ENCODE measurements at regions not wholly inside any gene's neighbourhood (a gene's known extent, or its start where the extent isn't known, plus 50 kb on each side); places are given as distances from the start of the nearest gene placed in this dataset.
"Not testable (repeated sequence)": the region's sequence is repeated elsewhere in the genome, so short reads cannot be mapped to it uniquely, and the experiment has no call there.

GRCh38 chr4:15162046-15162445 is 159.8 kb downstream of the CPEB2 start:
- no peak for DNase-seq (ENCODE audit: low read depth, low spot score)
- H3K4me3 ChIP-seq (ENCODE audit: low read length): no peak overlapping the region

DNA sequence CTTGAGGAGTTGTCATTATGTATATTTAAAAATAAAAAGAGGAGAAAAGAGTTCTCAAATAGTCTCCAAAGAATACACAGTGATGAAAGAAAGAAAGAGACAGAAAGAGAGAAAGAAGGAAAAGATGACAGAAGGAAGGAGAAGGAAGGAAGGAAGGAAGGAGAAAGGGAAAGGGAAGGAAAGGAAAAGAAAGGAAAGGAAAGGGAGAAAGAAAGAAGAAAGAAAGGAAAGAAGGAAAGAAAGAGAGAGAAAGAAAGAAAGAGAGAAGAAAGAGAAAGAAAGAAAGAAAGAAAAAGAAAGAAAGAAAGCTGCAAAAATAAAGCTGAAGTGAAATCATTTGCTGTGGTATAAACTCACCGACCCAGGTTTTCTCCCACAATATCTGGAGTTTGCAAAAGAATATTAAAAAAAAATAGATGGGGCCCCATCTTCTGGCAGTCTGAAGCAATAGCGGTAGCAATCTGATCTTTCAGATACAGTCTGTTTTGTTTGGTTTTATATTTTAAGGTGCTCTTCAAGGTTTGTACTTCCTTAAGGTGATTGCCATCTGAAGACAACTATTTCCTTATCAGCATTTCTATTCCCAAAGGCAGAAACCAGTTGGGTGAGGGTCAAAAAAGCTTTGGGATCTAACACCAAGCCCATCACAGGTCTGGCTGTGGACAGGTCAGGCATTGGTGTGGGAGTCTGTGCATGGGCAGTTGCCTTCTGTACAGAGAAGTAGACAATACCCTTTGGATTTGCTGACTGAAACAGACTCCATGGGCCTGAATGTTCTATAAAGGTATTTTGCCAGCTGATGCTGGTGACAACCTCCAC is 160.4 kb downstream of the CPEB2 start:
- no peak overlapping the region for H3K4me3 ChIP-seq (ENCODE audit: low read length)
- no peak for DNase-seq (ENCODE audit: low read depth, low spot score)

DNA sequence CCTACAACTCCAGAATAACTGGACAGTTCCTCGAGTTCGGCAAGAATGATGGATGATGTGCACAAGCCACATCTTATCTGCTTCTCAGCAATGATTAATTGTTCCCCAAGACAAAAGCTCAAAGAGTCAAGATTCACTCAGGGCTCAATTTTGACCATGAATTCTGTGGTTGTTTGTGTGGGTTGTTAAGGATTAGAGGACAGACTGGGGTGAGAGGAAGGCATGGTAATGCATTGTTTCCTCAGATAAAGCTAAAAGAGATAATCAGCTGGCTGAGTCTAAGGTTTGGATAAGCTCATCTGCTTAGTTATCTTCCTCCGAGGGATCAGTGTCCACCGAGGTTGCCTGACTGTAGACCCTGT is 161.0 kb downstream of the CPEB2 start:
- no peak for DNase-seq (ENCODE audit: low read depth, low spot score)
- H3K4me3 ChIP-seq (ENCODE audit: low read length): no peak overlapping the region

DNA sequence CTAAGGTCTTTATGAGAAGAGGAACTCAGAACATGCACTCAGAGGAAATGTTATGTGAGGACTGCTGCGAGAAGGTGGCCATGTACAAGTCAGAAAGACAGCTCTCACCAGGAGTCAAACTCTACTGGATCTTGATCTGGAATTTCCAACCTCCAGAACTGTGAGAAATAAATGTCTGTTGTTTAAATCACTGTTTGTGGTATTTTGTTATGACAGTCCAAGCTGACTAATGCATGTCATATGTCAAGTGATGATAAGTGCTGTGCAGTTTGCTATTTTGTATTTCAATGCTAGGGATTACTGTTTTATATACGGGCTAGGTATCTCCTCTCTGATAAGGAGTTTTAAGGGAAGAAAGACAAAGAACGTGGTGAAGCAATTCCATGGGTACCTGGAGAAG is 162.3 kb downstream of the CPEB2 start:
- no peak for DNase-seq (ENCODE audit: low read depth, low spot score)
- H3K4me3 ChIP-seq (ENCODE audit: low read length): no peak overlapping the region

GRCh38 chr4:15167743-15168142 is 165.5 kb downstream of the CPEB2 start:
- no peak overlapping the region for H3K4me3 ChIP-seq (ENCODE audit: low read length)
- DNase-seq (ENCODE audit: low read depth, low spot score): no peak

GRCh38 chr4:15168759-15169158 is 166.5 kb downstream of the CPEB2 start:
- no peak for DNase-seq (ENCODE audit: low read depth, low spot score)
- H3K4me3 ChIP-seq (ENCODE audit: low read length): no peak overlapping the region

DNA sequence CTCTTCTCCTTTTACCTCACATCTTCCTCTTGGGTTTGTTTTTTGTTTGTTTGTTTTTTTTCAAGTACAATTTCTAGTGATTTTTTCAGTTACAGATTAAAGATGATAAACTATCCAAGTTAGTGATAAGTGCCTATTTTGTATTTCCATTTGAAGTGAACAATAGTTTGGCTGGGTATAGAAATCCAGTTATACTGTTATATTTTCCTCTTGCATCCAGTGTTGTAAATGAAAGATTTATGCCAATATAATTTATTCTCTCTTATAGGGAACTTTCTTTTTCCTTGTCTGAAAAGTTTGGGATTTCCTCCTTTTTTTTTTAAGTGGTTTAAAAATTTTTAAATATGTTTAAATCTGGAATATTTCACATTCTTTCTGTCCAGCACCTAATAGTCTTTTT is 169.4 kb downstream of the CPEB2 start:
- no peak overlapping the region for H3K4me3 ChIP-seq (ENCODE audit: low read length)
- DNase-seq (ENCODE audit: low read depth, low spot score): no peak

DNA sequence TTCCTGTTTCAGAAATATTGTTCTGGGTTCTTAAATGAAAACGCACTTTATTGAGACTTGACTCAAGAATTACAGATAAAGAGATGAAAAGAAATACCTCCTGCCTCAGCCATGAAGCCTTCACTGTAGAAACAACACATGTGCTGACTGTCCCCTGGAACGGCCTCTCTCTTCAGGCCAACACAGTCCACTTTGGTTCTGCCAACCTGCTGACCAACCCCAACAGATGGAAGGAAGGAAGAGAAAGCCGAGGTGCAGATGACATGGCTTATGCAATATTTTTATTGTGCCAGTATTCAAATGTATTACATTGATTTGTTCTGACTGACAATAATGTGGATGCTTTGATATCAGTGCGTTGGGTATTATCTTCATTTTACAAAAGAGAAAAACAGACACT is 171.0 kb downstream of the CPEB2 start:
- no peak for DNase-seq (ENCODE audit: low read depth, low spot score)
- no peak overlapping the region for H3K4me3 ChIP-seq (ENCODE audit: low read length)

DNA sequence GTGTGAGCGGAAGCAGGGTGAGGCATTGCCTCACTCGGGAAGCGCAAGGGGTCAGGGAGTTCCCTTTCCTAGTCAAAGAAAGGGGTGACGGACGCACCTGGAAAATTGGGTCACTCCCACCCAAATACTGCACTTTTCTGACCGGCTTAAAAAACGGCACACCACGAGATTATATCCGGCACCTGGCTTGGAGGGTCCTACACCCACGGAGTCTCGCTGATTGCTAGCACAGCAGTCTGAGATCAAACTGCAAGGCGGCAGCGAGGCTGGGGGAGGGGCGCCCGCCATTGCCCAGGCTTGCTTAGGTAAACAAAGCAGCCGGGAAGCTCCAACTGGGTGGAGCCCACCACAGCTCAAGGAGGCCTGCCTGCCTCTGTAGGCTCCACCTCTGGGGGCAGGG is 171.9 kb downstream of the CPEB2 start:
- H3K4me3 ChIP-seq (ENCODE audit: low read length); DNase-seq (ENCODE audit: low read depth, low spot score): not testable (repeated sequence)

- H3K4me3 ChIP-seq (ENCODE audit: low read length); DNase-seq (ENCODE audit: low read depth, low spot score): not testable (repeated sequence)
Observed at GRCh38 chr4:15179842-15180241, 177.6 kb downstream of the CPEB2 start.

- DNase-seq (ENCODE audit: low read depth, low spot score): no peak
- H3K4me3 ChIP-seq (ENCODE audit: low read length): no peak overlapping the region
Observed at GRCh38 chr4:15182600-15183220, 180.4 kb downstream of the CPEB2 start.

DNA sequence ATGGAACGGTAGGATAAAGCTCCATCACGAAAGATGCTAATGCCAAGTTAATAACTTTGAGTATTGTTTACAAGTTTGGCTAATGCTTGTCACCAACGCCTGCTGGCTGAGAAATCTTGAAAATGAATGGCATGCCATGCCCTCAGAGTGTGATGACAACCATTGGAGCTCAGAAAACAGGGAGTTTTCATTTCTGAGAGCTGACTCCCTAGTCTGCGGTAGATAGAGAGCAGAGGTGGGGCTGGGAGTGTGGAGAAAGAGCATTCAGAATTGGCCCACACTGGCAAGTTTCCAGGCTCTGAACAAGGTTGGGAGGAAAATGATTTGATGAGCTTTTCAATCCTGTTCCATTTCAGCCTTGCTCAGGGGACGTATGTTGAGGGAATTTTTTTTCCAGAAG is 183.9 kb downstream of the CPEB2 start:
- no peak for DNase-seq (ENCODE audit: low read depth, low spot score)

DNA sequence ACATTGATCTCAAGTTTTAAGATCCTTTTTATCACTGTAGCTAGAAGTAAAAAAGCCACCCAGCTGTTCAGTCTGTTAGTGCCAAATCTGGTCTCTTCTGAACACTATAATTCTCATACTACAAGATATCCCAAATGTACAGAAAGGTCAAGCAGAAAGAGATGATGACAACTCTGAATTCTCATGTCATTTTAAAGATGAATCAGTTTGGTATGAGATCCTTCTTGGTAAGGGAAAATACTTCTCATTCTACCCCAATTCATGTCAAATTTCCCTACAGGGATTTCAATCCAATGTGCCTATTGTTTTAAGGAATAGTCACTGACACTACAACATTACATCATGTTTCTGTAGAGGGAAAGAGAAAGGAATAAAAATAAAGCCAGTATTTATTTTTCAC is 184.5 kb downstream of the CPEB2 start:
- DNase-seq (ENCODE audit: low read depth, low spot score): no peak
- H3K4me3 ChIP-seq (ENCODE audit: low read length): no peak overlapping the region

More for the DNA sequence above, 183.9 kb downstream of the CPEB2 start:
- H3K4me3 ChIP-seq (ENCODE audit: low read length): no peak overlapping the region

- no peak overlapping the region for H3K4me3 ChIP-seq (ENCODE audit: low read length)
- no peak for DNase-seq (ENCODE audit: low read depth, low spot score)
Observed at GRCh38 chr4:15188605-15189539, 186.6 kb downstream of the CPEB2 start.

GRCh38 chr4:15194520-15194919 is 192.2 kb downstream of the CPEB2 start:
- no peak overlapping the region for H3K4me3 ChIP-seq (ENCODE audit: low read length)
- DNase-seq (ENCODE audit: low read depth, low spot score): no peak

DNA sequence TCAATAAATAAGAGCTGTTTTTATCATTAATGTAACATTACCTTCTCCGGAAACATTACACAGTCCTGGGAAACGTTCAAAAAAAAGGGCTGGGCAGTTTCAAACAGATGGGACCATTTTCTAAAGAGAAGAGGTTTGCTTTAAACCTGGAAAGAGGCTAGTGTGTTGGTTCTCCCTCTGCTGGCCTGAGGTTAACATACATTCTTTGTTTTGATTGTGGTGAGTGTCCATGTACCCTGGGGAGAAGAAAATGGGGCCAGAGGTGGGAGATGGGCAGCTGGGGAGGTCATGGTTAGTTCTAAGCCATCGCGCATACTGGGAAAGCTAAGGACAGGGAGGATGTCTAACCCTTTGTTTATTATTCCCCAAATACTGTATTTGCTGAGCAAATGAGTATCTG is 194.7 kb downstream of the CPEB2 start:
- no peak for DNase-seq (ENCODE audit: low read depth, low spot score)
- H3K4me3 ChIP-seq (ENCODE audit: low read length): no peak overlapping the region

DNA sequence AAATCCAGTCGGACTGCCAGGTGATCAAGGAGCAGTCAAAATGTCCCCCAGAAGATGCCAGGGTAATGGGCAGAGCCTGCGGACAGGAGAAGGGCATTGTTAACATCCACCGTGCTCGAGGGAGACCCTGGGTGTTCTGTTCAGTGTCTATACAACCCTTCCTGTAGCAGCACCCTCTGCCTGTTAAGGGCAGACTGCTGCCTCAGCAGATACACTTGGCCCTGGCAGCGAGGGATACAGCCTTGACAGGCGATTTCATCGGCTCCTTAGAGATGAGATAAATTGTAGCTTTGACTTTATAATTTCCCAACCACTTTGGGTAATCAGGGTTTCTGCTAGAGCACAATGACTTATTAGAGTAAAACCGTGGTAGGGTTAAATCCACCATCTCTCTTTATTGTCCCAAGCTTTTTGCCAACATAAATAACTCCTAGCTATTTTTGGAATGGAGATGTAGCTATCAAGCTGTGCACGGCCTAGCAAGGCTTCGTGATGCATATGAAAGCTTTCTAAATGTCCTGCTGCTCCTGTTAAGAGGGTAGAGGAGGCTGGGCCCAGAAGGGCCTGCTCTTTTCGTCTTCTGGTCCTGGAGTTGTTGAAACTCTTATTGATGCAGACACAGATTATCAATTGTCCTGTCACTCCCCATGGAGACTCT is 195.9 kb downstream of the CPEB2 start:
- no peak overlapping the region for H3K4me3 ChIP-seq (ENCODE audit: low read length)
- no peak for DNase-seq (ENCODE audit: low read depth, low spot score)

GRCh38 chr4:15201782-15202181 is 199.5 kb downstream of the CPEB2 start:
- no peak overlapping the region for H3K4me3 ChIP-seq (ENCODE audit: low read length)
- DNase-seq (ENCODE audit: low read depth, low spot score): no peak

- no peak overlapping the region for H3K4me3 ChIP-seq (ENCODE audit: low read length)
- no peak for DNase-seq (ENCODE audit: low read depth, low spot score)
Observed at GRCh38 chr4:15202481-15202880, 200.2 kb downstream of the CPEB2 start.

Data from Jurkat, Clone E6-1 (cell line).